HL-60 (cell line): ENCODE measurements at regions not wholly inside any gene's neighbourhood (a gene's known extent, or its start where the extent isn't known, plus 50 kb on each side); places are given as distances from the start of the nearest gene placed in this dataset.

Experiments
- TF ChIP-seq, protein P1 (sequence below): IDR thresholded peaks from one replicate; pipeline ENCODE4 v1.5.1; 2011; ENCODE audit warnings: low read length, control low read depth, inconsistent platforms; ENCODE audit not compliant: insufficient read depth
- TF ChIP-seq, protein P2 (sequence below): IDR thresholded peaks from 2 replicates; pipeline ENCODE4 v1.6.1; 2012; ENCODE audit warnings: low read depth; ENCODE audit not compliant: insufficient replicate concordance

DNA sequence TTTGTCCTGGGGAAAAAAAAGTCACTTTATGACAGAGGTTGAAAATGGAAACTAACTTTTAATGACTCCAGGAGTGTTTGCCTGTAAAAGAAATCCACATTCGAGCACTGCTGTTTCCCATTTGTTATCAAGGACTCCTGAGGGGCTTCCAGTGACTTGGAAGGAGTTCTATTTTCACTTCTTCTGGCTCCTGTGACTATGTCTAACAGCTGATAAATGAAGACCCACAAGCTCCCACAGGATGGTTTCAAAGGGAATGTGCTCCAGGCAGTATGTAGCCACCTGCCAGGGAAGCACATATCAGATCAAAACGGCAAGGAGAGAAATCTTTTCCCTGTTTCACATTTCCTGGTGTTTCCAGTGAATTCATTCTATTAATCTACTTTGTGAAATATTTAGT is 159.8 kb upstream of the FAM241A start:
- TF ChIP-seq, protein P1, sequence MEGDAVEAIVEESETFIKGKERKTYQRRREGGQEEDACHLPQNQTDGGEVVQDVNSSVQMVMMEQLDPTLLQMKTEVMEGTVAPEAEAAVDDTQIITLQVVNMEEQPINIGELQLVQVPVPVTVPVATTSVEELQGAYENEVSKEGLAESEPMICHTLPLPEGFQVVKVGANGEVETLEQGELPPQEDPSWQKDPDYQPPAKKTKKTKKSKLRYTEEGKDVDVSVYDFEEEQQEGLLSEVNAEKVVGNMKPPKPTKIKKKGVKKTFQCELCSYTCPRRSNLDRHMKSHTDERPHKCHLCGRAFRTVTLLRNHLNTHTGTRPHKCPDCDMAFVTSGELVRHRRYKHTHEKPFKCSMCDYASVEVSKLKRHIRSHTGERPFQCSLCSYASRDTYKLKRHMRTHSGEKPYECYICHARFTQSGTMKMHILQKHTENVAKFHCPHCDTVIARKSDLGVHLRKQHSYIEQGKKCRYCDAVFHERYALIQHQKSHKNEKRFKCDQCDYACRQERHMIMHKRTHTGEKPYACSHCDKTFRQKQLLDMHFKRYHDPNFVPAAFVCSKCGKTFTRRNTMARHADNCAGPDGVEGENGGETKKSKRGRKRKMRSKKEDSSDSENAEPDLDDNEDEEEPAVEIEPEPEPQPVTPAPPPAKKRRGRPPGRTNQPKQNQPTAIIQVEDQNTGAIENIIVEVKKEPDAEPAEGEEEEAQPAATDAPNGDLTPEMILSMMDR: no peak
- TF ChIP-seq, protein P2, sequence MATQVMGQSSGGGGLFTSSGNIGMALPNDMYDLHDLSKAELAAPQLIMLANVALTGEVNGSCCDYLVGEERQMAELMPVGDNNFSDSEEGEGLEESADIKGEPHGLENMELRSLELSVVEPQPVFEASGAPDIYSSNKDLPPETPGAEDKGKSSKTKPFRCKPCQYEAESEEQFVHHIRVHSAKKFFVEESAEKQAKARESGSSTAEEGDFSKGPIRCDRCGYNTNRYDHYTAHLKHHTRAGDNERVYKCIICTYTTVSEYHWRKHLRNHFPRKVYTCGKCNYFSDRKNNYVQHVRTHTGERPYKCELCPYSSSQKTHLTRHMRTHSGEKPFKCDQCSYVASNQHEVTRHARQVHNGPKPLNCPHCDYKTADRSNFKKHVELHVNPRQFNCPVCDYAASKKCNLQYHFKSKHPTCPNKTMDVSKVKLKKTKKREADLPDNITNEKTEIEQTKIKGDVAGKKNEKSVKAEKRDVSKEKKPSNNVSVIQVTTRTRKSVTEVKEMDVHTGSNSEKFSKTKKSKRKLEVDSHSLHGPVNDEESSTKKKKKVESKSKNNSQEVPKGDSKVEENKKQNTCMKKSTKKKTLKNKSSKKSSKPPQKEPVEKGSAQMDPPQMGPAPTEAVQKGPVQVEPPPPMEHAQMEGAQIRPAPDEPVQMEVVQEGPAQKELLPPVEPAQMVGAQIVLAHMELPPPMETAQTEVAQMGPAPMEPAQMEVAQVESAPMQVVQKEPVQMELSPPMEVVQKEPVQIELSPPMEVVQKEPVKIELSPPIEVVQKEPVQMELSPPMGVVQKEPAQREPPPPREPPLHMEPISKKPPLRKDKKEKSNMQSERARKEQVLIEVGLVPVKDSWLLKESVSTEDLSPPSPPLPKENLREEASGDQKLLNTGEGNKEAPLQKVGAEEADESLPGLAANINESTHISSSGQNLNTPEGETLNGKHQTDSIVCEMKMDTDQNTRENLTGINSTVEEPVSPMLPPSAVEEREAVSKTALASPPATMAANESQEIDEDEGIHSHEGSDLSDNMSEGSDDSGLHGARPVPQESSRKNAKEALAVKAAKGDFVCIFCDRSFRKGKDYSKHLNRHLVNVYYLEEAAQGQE: no peak
